ENCODE measurements at regions not wholly inside any gene's neighbourhood (a gene's known extent, or its start where the extent isn't known, plus 50 kb on each side); places are given as distances from the start of the nearest gene placed in this dataset.

DNA sequence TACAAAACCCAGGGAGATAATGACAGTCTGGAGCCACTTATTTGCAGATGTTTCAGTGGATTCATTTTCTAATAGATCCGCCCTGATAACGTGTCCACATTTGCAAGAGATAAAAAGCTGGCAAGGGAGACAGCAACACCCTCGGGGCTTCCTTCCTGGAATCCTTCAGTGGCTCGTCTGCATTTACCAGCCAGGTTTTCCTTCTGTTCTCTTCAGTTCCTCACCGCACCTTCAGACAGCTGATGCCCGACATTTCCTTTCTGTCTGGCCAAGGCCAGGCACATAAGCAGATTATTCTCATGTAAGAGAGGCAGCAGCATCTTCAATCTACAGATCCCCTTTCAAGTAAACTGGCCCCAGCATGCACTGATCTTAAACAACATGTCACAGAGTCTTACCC is 56.2 kb upstream of the SPATA12 start:
- DNase-seq (ENCODE audit: low read depth), result no peak
- Histone ChIP-seq H3K4me3 (ENCODE audit: low read depth, low read length) (no peak overlapping the region), H3K27me3 (ENCODE audit: control insufficient read depth, insufficient read depth, low read length) (no peaks in the 10 kb centered on the region), H3K36me3 (ENCODE audit: control insufficient read depth, insufficient read depth, low read length) (no peaks in the 10 kb centered on the region)
- TF ChIP-seq, protein P1, sequence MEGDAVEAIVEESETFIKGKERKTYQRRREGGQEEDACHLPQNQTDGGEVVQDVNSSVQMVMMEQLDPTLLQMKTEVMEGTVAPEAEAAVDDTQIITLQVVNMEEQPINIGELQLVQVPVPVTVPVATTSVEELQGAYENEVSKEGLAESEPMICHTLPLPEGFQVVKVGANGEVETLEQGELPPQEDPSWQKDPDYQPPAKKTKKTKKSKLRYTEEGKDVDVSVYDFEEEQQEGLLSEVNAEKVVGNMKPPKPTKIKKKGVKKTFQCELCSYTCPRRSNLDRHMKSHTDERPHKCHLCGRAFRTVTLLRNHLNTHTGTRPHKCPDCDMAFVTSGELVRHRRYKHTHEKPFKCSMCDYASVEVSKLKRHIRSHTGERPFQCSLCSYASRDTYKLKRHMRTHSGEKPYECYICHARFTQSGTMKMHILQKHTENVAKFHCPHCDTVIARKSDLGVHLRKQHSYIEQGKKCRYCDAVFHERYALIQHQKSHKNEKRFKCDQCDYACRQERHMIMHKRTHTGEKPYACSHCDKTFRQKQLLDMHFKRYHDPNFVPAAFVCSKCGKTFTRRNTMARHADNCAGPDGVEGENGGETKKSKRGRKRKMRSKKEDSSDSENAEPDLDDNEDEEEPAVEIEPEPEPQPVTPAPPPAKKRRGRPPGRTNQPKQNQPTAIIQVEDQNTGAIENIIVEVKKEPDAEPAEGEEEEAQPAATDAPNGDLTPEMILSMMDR (IDR thresholded peaks at IDR 0.05; ENCODE audit: insufficient read depth, low read length, poor library complexity, severe bottlenecking), result no peak

DNA sequence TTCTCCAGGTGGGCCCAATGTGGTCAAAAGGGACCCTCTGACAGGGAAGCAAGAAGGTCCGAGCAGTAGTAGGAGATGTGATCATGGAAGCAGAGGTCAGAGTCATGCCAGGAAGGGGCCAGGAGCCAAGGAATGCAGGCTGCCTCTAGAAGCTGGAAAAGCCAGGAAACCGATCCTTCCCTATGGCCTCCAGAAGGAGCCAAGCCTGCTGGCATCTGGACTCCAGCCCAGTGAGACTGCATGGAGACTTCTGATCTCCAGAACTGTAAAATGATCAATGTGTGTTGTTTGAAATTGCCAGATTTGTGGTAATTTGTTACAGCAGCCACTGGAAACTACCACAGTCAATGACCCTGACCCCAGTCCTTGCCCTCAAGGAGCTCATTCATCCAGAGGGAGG is 56.8 kb upstream of the SPATA12 start:
- TF ChIP-seq, protein P1 (IDR thresholded peaks at IDR 0.05; ENCODE audit: insufficient read depth, low read length, poor library complexity, severe bottlenecking), result no peak
- H3K4me3 ChIP-seq (ENCODE audit: low read depth, low read length), result no peak overlapping the region
- H3K36me3 ChIP-seq (ENCODE audit: control insufficient read depth, insufficient read depth, low read length), result no peaks in the 10 kb centered on the region
- no peaks in the 10 kb centered on the region for H3K27me3 ChIP-seq (ENCODE audit: control insufficient read depth, insufficient read depth, low read length)
- no peak for DNase-seq (ENCODE audit: low read depth)

DNA sequence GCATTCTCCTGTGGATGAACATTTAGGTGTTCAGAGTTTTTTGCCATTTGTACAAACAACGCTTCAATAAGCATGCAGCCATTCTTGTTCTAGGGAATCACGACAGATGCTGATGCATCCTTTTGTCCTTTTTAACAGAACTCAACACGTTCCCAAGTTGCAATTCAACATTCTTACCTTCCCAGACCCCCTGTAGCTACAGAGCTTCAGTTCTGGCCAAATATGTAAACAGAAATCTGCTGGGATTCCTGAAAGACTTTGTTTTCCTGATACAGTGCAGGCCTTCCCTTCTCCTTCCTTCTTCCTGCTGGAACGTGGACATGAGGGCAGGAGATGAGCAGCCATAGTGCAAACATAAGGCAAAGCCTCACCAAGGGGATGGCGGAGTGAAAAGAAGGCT is 59.1 kb upstream of the SPATA12 start:
- no peak overlapping the region for H3K4me3 ChIP-seq (ENCODE audit: low read depth, low read length)
- DNase-seq (ENCODE audit: low read depth), result no peak
- no peaks in the 10 kb centered on the region for H3K27me3 ChIP-seq (ENCODE audit: control insufficient read depth, insufficient read depth, low read length)
- TF ChIP-seq, protein P1 (IDR thresholded peaks at IDR 0.05; ENCODE audit: insufficient read depth, low read length, poor library complexity, severe bottlenecking), result no peak
- no peaks in the 10 kb centered on the region for H3K36me3 ChIP-seq (ENCODE audit: control insufficient read depth, insufficient read depth, low read length)

DNA sequence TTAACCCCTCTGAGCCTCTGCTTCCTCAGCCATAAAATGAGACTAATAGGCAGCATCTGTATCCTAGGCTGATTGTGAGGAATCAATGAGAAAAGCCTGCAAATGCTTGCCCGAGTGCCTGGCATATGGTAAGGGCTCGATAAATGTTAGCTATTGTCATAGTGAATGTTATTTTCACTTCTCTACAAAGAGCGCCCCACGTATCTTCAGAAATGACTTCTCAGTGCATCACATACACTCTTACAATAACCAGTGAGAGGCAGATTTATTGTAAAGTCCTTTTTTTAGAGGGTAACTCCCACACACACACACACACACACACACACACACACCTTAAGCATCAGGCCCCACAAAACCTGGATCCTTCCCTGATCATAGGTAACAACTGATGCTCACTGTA is 60.5 kb upstream of the SPATA12 start:
- TF ChIP-seq, protein P1 (IDR thresholded peaks at IDR 0.05; ENCODE audit: insufficient read depth, low read length, poor library complexity, severe bottlenecking), result no peak

DNA sequence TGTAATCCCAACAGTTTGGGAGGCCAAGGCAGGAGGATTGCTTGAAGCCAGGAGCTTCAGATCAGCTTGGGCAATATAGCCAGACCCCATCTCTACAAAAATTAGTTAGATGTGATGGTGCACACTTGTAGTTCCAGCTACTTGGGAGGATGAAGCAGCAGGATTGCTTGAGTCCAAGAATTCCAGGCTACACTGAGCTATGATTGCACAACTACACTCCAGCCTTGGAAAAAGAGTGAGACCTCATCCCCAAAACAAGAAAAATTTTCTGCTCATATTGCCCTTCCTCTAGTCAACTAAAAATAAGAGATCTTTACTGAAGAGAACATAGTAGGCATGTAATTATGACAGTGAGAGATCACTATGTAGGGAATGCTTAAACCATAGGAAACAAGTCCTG is 60.9 kb upstream of the SPATA12 start:
- Histone ChIP-seq H3K4me3 (ENCODE audit: low read depth, low read length) (no peak overlapping the region), H3K36me3 (ENCODE audit: control insufficient read depth, insufficient read depth, low read length) (no peaks in the 10 kb centered on the region), H3K27me3 (ENCODE audit: control insufficient read depth, insufficient read depth, low read length) (no peaks in the 10 kb centered on the region)
- TF ChIP-seq, protein P1 (IDR thresholded peaks at IDR 0.05; ENCODE audit: insufficient read depth, low read length, poor library complexity, severe bottlenecking), result no peak
- no peak for DNase-seq (ENCODE audit: low read depth)

More for the DNA sequence above, 60.5 kb upstream of the SPATA12 start:
- Histone ChIP-seq H3K27me3 (ENCODE audit: control insufficient read depth, insufficient read depth, low read length) (no peaks in the 10 kb centered on the region), H3K4me3 (ENCODE audit: low read depth, low read length) (no peak overlapping the region), H3K36me3 (ENCODE audit: control insufficient read depth, insufficient read depth, low read length) (no peaks in the 10 kb centered on the region)
- DNase-seq (ENCODE audit: low read depth), result no peak

DNA sequence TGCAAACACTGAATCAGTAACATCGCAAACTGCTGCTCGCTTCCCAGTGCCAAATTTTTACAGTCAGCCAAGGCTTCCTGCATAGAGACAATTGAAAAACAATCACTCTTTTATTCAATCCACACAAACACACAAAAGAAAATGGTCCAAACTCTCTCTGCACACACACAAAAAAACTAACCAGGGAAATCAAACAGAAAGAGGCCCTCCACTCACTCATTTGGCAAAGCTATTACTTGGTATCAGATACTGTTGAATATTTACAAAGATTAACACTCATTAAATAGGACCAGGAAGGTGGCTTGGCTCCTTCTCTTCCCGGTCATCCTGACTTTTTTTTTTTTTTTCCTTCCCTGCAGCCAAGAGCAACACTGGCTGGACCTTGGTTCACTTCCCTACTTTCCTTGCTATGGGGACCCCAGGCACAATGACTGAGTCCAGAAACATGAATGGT is 62.4 kb upstream of the SPATA12 start:
- Histone ChIP-seq H3K27me3 (ENCODE audit: control insufficient read depth, insufficient read depth, low read length) (no peaks in the 10 kb centered on the region), H3K36me3 (ENCODE audit: control insufficient read depth, insufficient read depth, low read length) (no peaks in the 10 kb centered on the region), H3K4me3 (ENCODE audit: low read depth, low read length) (no peak overlapping the region)
- DNase-seq (ENCODE audit: low read depth), result no peak
- TF ChIP-seq, protein P1 (IDR thresholded peaks at IDR 0.05; ENCODE audit: insufficient read depth, low read length, poor library complexity, severe bottlenecking), result no peak

All from kidney epithelial cell (primary cell).